GM23248 (cell line): ENCODE measurements at regions not wholly inside any gene's neighbourhood (a gene's known extent, or its start where the extent isn't known, plus 50 kb on each side); places are given as distances from the start of the nearest gene placed in this dataset.

ENCODE experiments used
- DNase-seq: peaks from one replicate; pipeline ENCODE4 v3.0.0-alpha.2; 2015
- H2AFZ ChIP-seq: fragments of 200-600 bp; sonication (generic); 2 replicates; pipeline ENCODE4 v1.6.1; 2016; ENCODE audit warnings: antibody characterized with exemption
- H3F3A ChIP-seq: fragments of 200-600 bp; sonication (generic); 2 replicates; pipeline ENCODE4 v1.6.1; 2016; ENCODE audit warnings: mild to moderate bottlenecking, antibody characterized with exemption, mixed run types; ENCODE audit not compliant: insufficient read depth
- H3K27ac ChIP-seq: fragments of 200-600 bp; sonication (generic); 2 replicates; pipeline ENCODE4 v1.5.1; 2016; ENCODE audit warnings: mild to moderate bottlenecking
- H3K27me3 ChIP-seq: fragments of 200-600 bp; sonication (generic); replicated peaks from 2 replicates; pipeline ENCODE4 v1.6.1; 2016; ENCODE audit warnings: mild to moderate bottlenecking; ENCODE audit not compliant: insufficient read depth
- H3K36me3 ChIP-seq: fragments of 200-600 bp; sonication (generic); 2 replicates; pipeline ENCODE4 v1.6.1; 2016; ENCODE audit warnings: low read depth, mild to moderate bottlenecking
- H3K4me1 ChIP-seq: fragments of 200-600 bp; sonication (generic); 2 replicates; pipeline ENCODE4 v1.6.1; 2016; ENCODE audit warnings: mild to moderate bottlenecking; ENCODE audit not compliant: insufficient read depth
- H3K4me2 ChIP-seq: fragments of 200-600 bp; sonication (generic); one replicate; pipeline ENCODE4 v1.6.1; 2016; ENCODE audit warnings: mild to moderate bottlenecking; ENCODE audit not compliant: unreplicated experiment
- H3K4me3 ChIP-seq: fragments of 200-600 bp; sonication (generic); 2 replicates; pipeline ENCODE4 v1.5.1; 2016; ENCODE audit warnings: mild to moderate bottlenecking
- H3K79me2 ChIP-seq: fragments of 200-600 bp; sonication (generic); 2 replicates; pipeline ENCODE4 v1.6.1; 2016; ENCODE audit warnings: mild to moderate bottlenecking; ENCODE audit not compliant: insufficient read depth
- H3K9ac ChIP-seq: fragments of 200-600 bp; sonication (generic); 2 replicates; pipeline ENCODE4 v1.6.1; 2016; ENCODE audit warnings: mild to moderate bottlenecking
- H3K9me2 ChIP-seq: fragments of 200-600 bp; sonication (generic); 2 replicates; pipeline ENCODE4 v1.6.1; 2016; ENCODE audit warnings: mixed run types, mild to moderate bottlenecking, moderate library complexity; ENCODE audit not compliant: insufficient read depth
- H3K9me3 ChIP-seq: fragments of 200-600 bp; sonication (generic); one replicate; pipeline ENCODE4 v1.6.1; 2017; ENCODE audit warnings: low read depth
- H4K20me1 ChIP-seq: fragments of 200-600 bp; sonication (generic); 2 replicates; pipeline ENCODE4 v1.6.0; 2016; ENCODE audit not compliant: insufficient read depth
- EZH2 ChIP-seq: fragments of 200-600 bp; sonication (generic); IDR thresholded peaks from 2 replicates; pipeline ENCODE4 v1.6.1; 2018; ENCODE audit warnings: antibody characterized with exemption, mild to moderate bottlenecking; ENCODE audit not compliant: insufficient read depth, poor library complexity, severe bottlenecking
- EZH2phosphoT487 ChIP-seq: fragments of 200-600 bp; sonication (generic); IDR thresholded peaks from 2 replicates; pipeline ENCODE4 v1.6.1; 2018; ENCODE audit warnings: antibody characterized with exemption, moderate library complexity, mild to moderate bottlenecking, low read depth; ENCODE audit not compliant: insufficient read depth
- WGBS, 2 experiments: methylation state at CpG; one replicate each; pipeline ENCODE4 v1.1.6; 2015 to 2017; ENCODE audit warnings: low lambda C conversion rate in 2 of 2, low coverage in 1 of 2; ENCODE audit errors: missing lambda C conversion rate in 2 of 2; 5-methylcytosine and 5-hydroxymethylcytosine counted together
- in situ Hi-C: fragments of 300-500 bp; cut with MboI; formaldehyde crosslinking; loops from 2 replicates; pipeline ENCODE4 v1.15.0; 2020

DNA sequence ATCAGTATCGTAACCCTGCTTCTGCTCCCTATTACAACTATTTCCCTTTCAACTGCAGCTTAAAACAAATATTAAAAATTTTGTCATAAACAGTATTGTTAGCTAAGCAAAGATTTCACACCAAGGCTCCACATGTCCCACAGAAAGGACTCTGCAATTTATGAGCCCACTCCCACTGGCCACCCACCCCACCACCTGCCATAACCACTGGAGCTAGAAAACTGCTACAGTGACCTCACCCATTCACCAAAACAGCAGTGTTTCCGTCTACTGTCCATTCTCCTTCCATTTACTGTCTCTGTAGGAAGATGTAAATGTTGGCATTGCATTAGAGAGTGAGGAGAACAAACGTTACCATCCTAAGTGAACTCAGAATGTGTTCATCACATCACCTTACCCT is 150.9 kb downstream of the IMPG2 start:
- Histone ChIP-seq H4K20me1 (no peaks in the 10 kb centered on the region), H3F3A (no peaks in the 10 kb centered on the region), H3K9me3 (no peaks in the 10 kb centered on the region), H3K4me1 (0 out of 2 replicates have a peak, but pooled peaks cover 6% of the 10 kb centered on the region), H3K79me2 (no peaks in the 10 kb centered on the region), H3K9ac (no peak overlapping the region), H3K4me3 (no peak overlapping the region), H3K27me3 (no peaks in the 10 kb centered on the region), H3K4me2 (no peak overlapping the region), H3K36me3 (no peaks in the 10 kb centered on the region), H3K9me2 (no peaks in the 10 kb centered on the region), H2AFZ (no peak overlapping the region), H3K27ac (no peak overlapping the region)
- 63 to 66% methylated on average over 3 of the region's 3 CpGs for WGBS, 2 experiments
- in situ Hi-C loops = no loop called here
- DNase-seq = no peak
- TF ChIP-seq EZH2 = no peak
- TF ChIP-seq EZH2phosphoT487 = no peak

DNA sequence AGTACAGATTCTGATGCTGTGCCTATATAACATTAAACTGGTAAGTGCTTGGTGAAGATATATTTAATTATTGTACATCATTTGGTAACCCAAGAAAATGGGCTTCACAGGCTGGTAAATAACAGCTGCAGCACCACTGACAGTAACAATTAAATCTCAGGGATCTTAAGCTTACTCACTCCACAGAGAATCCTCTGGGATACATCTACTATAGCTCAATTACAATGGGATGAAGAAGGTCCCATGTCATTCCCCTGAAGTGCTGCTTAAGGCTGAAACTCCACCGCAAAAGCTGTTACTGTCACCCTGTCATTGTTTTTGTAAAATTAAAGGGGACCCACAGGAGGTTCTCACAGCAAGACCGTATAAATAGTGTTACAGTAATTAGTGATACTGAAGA is 153.0 kb downstream of the IMPG2 start:
- Histone ChIP-seq H3K4me2 (no peak overlapping the region), H2AFZ (no peak overlapping the region), H4K20me1 (no peaks in the 10 kb centered on the region), H3K79me2 (no peaks in the 10 kb centered on the region), H3K4me1 (0 out of 2 replicates have a peak, but pooled peaks cover 6% of the 10 kb centered on the region), H3K9ac (no peak overlapping the region), H3K9me2 (no peaks in the 10 kb centered on the region), H3K9me3 (no peaks in the 10 kb centered on the region), H3K27ac (no peak overlapping the region), H3F3A (no peaks in the 10 kb centered on the region), H3K27me3 (no peaks in the 10 kb centered on the region), H3K4me3 (no peak overlapping the region), H3K36me3 (no peaks in the 10 kb centered on the region)
- no peak for DNase-seq
- in situ Hi-C loops = no loop called here
- WGBS, 2 experiments = 96 to 100% methylated on average over 2 of the region's 2 CpGs
- TF ChIP-seq EZH2 (no peak), EZH2phosphoT487 (no peak)

DNA sequence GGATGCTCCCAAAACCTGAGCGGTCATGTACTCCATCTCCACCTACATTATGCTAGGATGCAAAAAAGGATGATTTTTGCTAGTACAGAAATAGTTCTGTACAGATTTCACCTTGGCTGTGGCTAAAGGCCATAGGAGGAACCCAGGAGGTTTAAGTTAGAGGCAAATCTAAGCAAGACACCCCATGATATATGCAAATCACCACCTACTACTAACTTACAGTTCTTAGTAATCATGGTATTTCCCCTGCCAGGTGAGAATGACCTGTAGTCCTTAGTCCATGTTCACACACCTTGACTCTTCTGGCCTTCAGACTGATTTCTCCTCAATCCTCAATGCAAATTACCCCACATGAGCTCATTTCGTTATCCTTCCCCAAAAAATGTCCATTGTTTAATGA is 154.2 kb downstream of the IMPG2 start:
- Histone ChIP-seq H3K27ac (no peak overlapping the region), H4K20me1 (no peaks in the 10 kb centered on the region), H3K79me2 (no peaks in the 10 kb centered on the region), H3K36me3 (no peaks in the 10 kb centered on the region), H3K27me3 (no peaks in the 10 kb centered on the region), H2AFZ (no peak overlapping the region), H3F3A (no peaks in the 10 kb centered on the region), H3K4me3 (no peak overlapping the region), H3K4me1 (0 out of 2 replicates have a peak, but pooled peaks cover 6% of the 10 kb centered on the region), H3K9me2 (no peaks in the 10 kb centered on the region), H3K9ac (no peak overlapping the region), H3K4me2 (no peak overlapping the region), H3K9me3 (no peaks in the 10 kb centered on the region)
- no peak for DNase-seq
- in situ Hi-C loops = no loop called here
- no peak for TF ChIP-seq EZH2
- TF ChIP-seq EZH2phosphoT487 = no peak
- 65 to 78% methylated on average over 2 of the region's 2 CpGs for WGBS, 2 experiments

DNA sequence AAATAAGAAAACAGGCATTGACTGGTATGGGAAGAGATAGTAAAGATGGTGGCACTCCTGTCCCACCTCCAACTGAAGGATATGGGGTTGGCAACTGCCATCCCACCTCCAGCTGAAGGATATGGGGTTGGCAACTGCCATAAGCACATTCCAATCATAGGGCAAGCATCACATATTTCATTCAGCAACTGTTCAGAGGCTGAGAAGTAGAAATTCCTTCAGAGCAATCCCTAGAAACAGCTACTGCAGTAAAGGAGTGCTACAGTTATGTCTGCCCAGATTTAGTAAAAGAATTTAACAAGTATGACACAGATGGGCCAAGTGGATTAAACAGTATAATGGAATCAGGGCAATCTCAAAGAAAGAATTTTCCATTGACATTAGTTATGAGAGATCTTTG is 156.8 kb downstream of the IMPG2 start:
- in situ Hi-C loops = no loop called here
- no peaks in the 10 kb centered on the region for H3K9me2 ChIP-seq
- no peak overlapping the region for H3K27ac ChIP-seq
- H3K27me3 ChIP-seq = no peaks in the 10 kb centered on the region
- H3K79me2 ChIP-seq = no peaks in the 10 kb centered on the region
- H3K9me3 ChIP-seq = no peaks in the 10 kb centered on the region
- no peak overlapping the region for H3K4me3 ChIP-seq
- H3K4me2 ChIP-seq = no peak overlapping the region
- H3F3A ChIP-seq = no peaks in the 10 kb centered on the region
- TF ChIP-seq EZH2 = no peak
- TF ChIP-seq EZH2phosphoT487 = no peak
- H3K4me1 ChIP-seq = no peaks in the 10 kb centered on the region
- no peaks in the 10 kb centered on the region for H3K36me3 ChIP-seq
- H2AFZ ChIP-seq = no peak overlapping the region
- no peak overlapping the region for H3K9ac ChIP-seq
- H4K20me1 ChIP-seq = no peaks in the 10 kb centered on the region
- DNase-seq = no peak

DNA sequence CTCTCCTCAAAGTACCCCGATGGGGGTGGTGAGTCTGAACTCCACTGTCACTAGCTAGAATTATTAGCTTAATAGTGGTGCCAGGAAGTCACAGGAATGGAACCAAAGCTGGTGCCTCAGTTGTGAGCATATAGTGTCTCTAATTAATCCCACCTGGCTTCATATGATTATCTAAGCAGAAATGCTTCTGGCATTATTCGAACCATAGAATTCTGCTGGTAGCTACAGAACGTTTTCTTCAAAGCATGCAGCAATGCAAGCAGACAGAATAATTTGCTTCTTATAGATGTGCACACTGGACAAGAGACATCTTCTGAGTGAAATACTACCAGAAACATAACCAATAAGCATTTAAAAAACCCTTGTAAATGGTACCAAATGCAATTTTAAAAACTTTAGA is 160.9 kb downstream of the IMPG2 start:
- DNase-seq = no peak
- no peaks in the 10 kb centered on the region for H3K9me2 ChIP-seq
- H3K27me3 ChIP-seq = no peaks in the 10 kb centered on the region
- H4K20me1 ChIP-seq = no peaks in the 10 kb centered on the region
- H3K27ac ChIP-seq = no peak overlapping the region
- no peaks in the 10 kb centered on the region for H3K79me2 ChIP-seq
- no peaks in the 10 kb centered on the region for H3K36me3 ChIP-seq
- no peak overlapping the region for H3K4me2 ChIP-seq
- WGBS, 2 experiments = 67 to 85% methylated on average over 3 of the region's 3 CpGs
- no peak for TF ChIP-seq EZH2
- no peak for TF ChIP-seq EZH2phosphoT487
- no peak overlapping the region for H3K4me3 ChIP-seq
- no peaks in the 10 kb centered on the region for H3K4me1 ChIP-seq
- H2AFZ ChIP-seq = no peak overlapping the region
- H3F3A ChIP-seq = no peaks in the 10 kb centered on the region
- in situ Hi-C loops = no loop called here
- H3K9me3 ChIP-seq = no peaks in the 10 kb centered on the region
- H3K9ac ChIP-seq = no peak overlapping the region
